CD14-positive monocyte (primary cell): ENCODE measurements at regions not wholly inside any gene's neighbourhood (a gene's known extent, or its start where the extent isn't known, plus 50 kb on each side); places are given as distances from the start of the nearest gene placed in this dataset.

Experiments
- DNase-seq, 3 donors: peaks; one replicate each; pipeline ENCODE4 v3.0.0-alpha.2; 2011 to 2022
- H2AFZ ChIP-seq: 2 replicates; pipeline ENCODE4 v1.6.0; 2012; ENCODE audit warnings: mild to moderate bottlenecking, low read depth, low read length, inconsistent platforms; ENCODE audit not compliant: insufficient read depth, poor library complexity, severe bottlenecking
- H3K27ac ChIP-seq, 2 donors: 1 replicate in 1 of 2; 2 replicates in 1 of 2; pipeline ENCODE4 v1.5.1; 2012 to 2013; ENCODE audit warnings: low read length in 2 of 2, control low read depth in 1 of 2, inconsistent platforms in 1 of 2, low read depth in 1 of 2, mild to moderate bottlenecking in 1 of 2
- H3K27me3 ChIP-seq, 2 donors: one replicate each; pipeline versions ENCODE4 v1.6.0 to v1.6.1; 2011 to 2013; ENCODE audit warnings: low read length in 2 of 2; ENCODE audit not compliant: control insufficient read depth in 2 of 2, insufficient read depth in 2 of 2
- H3K36me3 ChIP-seq, 2 donors: replicated peaks in 1 of 2; 1 replicate in 1 of 2; 2 replicates in 1 of 2; pipeline versions ENCODE4 v1.5.1 to v1.6.1; 2012 to 2013; ENCODE audit warnings: low read length in 2 of 2, control low read depth in 1 of 2, inconsistent platforms in 1 of 2, mild to moderate bottlenecking in 1 of 2; ENCODE audit not compliant: insufficient read depth in 2 of 2, control insufficient read depth in 1 of 2
- H3K4me1 ChIP-seq, 2 donors: 1 replicate in 1 of 2; 2 replicates in 1 of 2; pipeline versions ENCODE4 v1.5.1 to v1.6.1; 2012 to 2013; ENCODE audit warnings: low read length in 2 of 2, control low read depth in 1 of 2, inconsistent platforms in 1 of 2, mild to moderate bottlenecking in 1 of 2, moderate library complexity in 1 of 2; ENCODE audit not compliant: insufficient read depth in 2 of 2, control insufficient read depth in 1 of 2
- H3K4me2 ChIP-seq: replicated peaks from 2 replicates; pipeline ENCODE3; 2012; ENCODE audit warnings: low read length, moderate library complexity, mild to moderate bottlenecking; ENCODE audit not compliant: poor library complexity, severe bottlenecking; ENCODE audit errors: extremely low read depth
- H3K4me3 ChIP-seq, 3 experiments: fragments of 200-600 bp in 1 of 3; sonication (generic) in 1 of 3; replicated peaks in 1 of 3; 1 replicate in 2 of 3; 2 replicates in 1 of 3; pipeline ENCODE4 v1.5.1; 2011 to 2013; ENCODE audit warnings: low read length in 3 of 3, mild to moderate bottlenecking in 3 of 3, control low read depth in 2 of 3, low read depth in 2 of 3, inconsistent platforms in 1 of 3, moderate library complexity in 1 of 3
- H3K79me2 ChIP-seq: 2 replicates; pipeline ENCODE4 v1.6.0; 2012; ENCODE audit warnings: mild to moderate bottlenecking, control low read depth, inconsistent platforms, low read length, moderate library complexity; ENCODE audit not compliant: insufficient read depth
- H3K9ac ChIP-seq: 2 replicates; pipeline ENCODE4 v1.6.0; 2017; ENCODE audit warnings: low read length, mild to moderate bottlenecking; ENCODE audit not compliant: insufficient read depth, poor library complexity, severe bottlenecking
- H3K9me3 ChIP-seq, 2 donors: replicated peaks in 1 of 2; 1 replicate in 1 of 2; 2 replicates in 1 of 2; pipeline versions ENCODE4 v1.5.1 to v1.6.1; 2012 to 2013; ENCODE audit warnings: low read length in 2 of 2, control low read depth in 1 of 2; ENCODE audit not compliant: control insufficient read depth in 1 of 2, insufficient read depth in 1 of 2
- H4K20me1 ChIP-seq: 2 replicates; pipeline ENCODE4 v1.6.0; 2012; ENCODE audit warnings: mild to moderate bottlenecking, low read length, control low read depth, moderate library complexity; ENCODE audit not compliant: insufficient read depth
- H3K27ac Mint-ChIP-seq, 7 donors: one replicate each; pipeline ENCODE4 v1.8.0; 2020; ENCODE audit warnings: mild to moderate bottlenecking in 7 of 7, mixed read lengths in 7 of 7, moderate library complexity in 6 of 7, inconsistent platforms in 2 of 7
- H3K27me3 Mint-ChIP-seq, 3 donors: one replicate each; pipeline ENCODE4 v1.8.0; 2021 to 2022; ENCODE audit warnings: low read depth in 3 of 3, mild to moderate bottlenecking in 3 of 3, mixed read lengths in 3 of 3, moderate library complexity in 3 of 3, inconsistent platforms in 1 of 3
- H3K36me3 Mint-ChIP-seq, 2 donors: one replicate each; pipeline ENCODE4 v1.8.0; 2020; ENCODE audit warnings: mixed read lengths in 2 of 2, inconsistent platforms in 1 of 2, mild to moderate bottlenecking in 1 of 2
- H3K4me1 Mint-ChIP-seq: one replicate; pipeline ENCODE4 v1.8.0; 2020; ENCODE audit warnings: mild to moderate bottlenecking, mixed read lengths
- H3K4me3 Mint-ChIP-seq, 2 donors: one replicate each; pipeline ENCODE4 v1.8.0; 2020; ENCODE audit warnings: mild to moderate bottlenecking in 2 of 2, mixed read lengths in 2 of 2, moderate library complexity in 1 of 2
- H3K9me3 Mint-ChIP-seq, 7 donors: one replicate each; pipeline ENCODE4 v1.8.0; 2020 to 2022; ENCODE audit warnings: mixed read lengths in 7 of 7, mild to moderate bottlenecking in 6 of 7, moderate library complexity in 6 of 7, inconsistent platforms in 2 of 7
- WGBS: methylation state at CpG from one replicate; pipeline ENCODE4 v1.1.5; 2013; ENCODE audit warnings: missing lambda C conversion rate; ENCODE audit not compliant: insufficient coverage; 5-methylcytosine and 5-hydroxymethylcytosine counted together
- intact Hi-C, 2 donors: fragments of 100-400 bp; cut with micrococcal nuclease; formaldehyde crosslinking; loops; one replicate each; pipeline versions ENCODE4 v1.15.0 to v1.15.1; 2023
- TF ChIP-seq, protein P1 (sequence below): fragments of 200-600 bp; IDR thresholded peaks from one replicate; pipeline ENCODE4 v1.8.0; 2022; ENCODE audit warnings: antibody characterized with exemption, mild to moderate bottlenecking

DNA sequence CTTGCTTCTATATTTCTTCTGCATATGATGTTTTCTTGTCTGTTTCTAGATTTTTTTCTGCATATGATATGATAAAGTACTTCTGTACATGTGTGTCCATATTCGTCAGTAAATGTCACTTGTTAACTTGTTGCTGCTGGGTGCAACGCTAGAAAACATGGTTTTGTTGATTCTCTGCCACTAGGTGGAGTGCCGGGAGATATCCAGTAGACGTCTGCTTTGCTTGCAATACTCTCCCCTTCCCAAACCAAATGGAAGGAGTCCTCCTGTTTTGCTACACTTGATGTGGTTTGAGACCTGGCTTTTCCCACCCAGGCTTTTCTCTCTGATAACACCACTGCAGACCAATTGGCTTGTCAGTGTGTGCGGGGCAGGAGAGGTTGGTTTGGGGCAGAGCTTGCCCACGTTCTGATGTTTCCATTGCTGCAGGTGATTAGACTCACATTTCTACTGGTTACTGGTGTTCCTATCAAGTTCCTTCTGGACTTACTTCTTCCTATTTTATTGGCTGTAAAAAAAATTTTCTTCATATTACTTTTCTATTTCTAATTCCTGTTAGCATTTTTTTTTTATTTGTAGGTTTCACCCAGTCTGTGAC is 900.0 kb upstream of the CDH10 start:
- H3K36me3 Mint-ChIP-seq: no peaks in the 10 kb centered on the region
- Histone ChIP-seq H3K4me1 (no peaks in the 10 kb centered on the region), H3K27ac (no peak overlapping the region), H3K4me2 (no peak overlapping the region), H3K9ac (no peak overlapping the region), H3K79me2 (no peaks in the 10 kb centered on the region), H2AFZ (no peak overlapping the region), H3K36me3 (no peaks in the 10 kb centered on the region), H3K27me3 (no peaks in the 10 kb centered on the region), H3K9me3 (no peaks in the 10 kb centered on the region), H4K20me1 (no peaks in the 10 kb centered on the region), H3K4me3 (no peak overlapping the region)
- no peaks in the 10 kb centered on the region for H3K4me1 Mint-ChIP-seq
- peaks cover 0 to 4% (median 0%) of the 10 kb centered on the region in 7 donors for H3K9me3 Mint-ChIP-seq
- no peak overlapping the region for H3K4me3 Mint-ChIP-seq
- intact Hi-C loops: no loop called here
- 33% methylated on average over 1 of the region's 6 CpGs for WGBS
- no peak overlapping the region for H3K27ac Mint-ChIP-seq
- no peak for DNase-seq
- TF ChIP-seq, protein P1, sequence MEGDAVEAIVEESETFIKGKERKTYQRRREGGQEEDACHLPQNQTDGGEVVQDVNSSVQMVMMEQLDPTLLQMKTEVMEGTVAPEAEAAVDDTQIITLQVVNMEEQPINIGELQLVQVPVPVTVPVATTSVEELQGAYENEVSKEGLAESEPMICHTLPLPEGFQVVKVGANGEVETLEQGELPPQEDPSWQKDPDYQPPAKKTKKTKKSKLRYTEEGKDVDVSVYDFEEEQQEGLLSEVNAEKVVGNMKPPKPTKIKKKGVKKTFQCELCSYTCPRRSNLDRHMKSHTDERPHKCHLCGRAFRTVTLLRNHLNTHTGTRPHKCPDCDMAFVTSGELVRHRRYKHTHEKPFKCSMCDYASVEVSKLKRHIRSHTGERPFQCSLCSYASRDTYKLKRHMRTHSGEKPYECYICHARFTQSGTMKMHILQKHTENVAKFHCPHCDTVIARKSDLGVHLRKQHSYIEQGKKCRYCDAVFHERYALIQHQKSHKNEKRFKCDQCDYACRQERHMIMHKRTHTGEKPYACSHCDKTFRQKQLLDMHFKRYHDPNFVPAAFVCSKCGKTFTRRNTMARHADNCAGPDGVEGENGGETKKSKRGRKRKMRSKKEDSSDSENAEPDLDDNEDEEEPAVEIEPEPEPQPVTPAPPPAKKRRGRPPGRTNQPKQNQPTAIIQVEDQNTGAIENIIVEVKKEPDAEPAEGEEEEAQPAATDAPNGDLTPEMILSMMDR: peak; percentile 15
- H3K27me3 Mint-ChIP-seq: no peaks in the 10 kb centered on the region

- Histone ChIP-seq H3K4me1 (no peaks in the 10 kb centered on the region), H3K4me3 (no peak overlapping the region), H3K4me2 (no peak overlapping the region), H3K27ac (no peak overlapping the region), H3K79me2 (no peaks in the 10 kb centered on the region), H3K36me3 (no peaks in the 10 kb centered on the region), H3K9ac (no peak overlapping the region), H3K27me3 (no peaks in the 10 kb centered on the region), H4K20me1 (no peaks in the 10 kb centered on the region), H3K9me3 (no peaks in the 10 kb centered on the region), H2AFZ (no peak overlapping the region)
- Mint-ChIP-seq H3K27ac (no peak overlapping the region), H3K36me3 (no peaks in the 10 kb centered on the region), H3K27me3 (no peaks in the 10 kb centered on the region), H3K4me1 (no peaks in the 10 kb centered on the region), H3K9me3 (peaks cover 0 to 4% (median 0%) of the 10 kb centered on the region in 7 donors), H3K4me3 (no peak overlapping the region)
- intact Hi-C loops: no loop called here
- TF ChIP-seq, protein P1: no peak
- WGBS: no CpG with 5 or more reads among the region's 2 CpGs
- no peak for DNase-seq
Observed at GRCh38 chr5:25540628-25541027, 895.9 kb upstream of the CDH10 start.
